ENCODE measurements at regions not wholly inside any gene's neighbourhood (a gene's known extent, or its start where the extent isn't known, plus 50 kb on each side); places are given as distances from the start of the nearest gene placed in this dataset.

DNA sequence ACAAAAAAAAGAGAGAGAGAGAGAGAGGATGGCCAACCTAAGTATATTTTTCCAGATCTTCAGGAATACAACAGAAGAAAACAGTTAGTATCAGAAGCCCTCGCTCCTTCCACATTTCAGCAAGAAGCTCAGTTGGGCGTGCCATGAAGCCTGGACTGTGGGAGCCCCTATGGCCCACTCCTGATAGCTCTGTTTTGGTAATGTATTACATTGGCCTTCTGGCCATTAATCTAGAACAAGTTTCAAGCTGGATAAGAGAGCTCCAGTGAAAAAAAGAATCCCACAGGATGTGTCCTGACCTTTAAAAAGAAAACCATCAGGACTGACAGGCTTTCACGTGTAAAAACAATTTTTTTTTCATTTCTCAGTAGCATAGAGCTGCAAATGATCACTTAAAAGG is 197.9 kb downstream of the ICOS start:
- H3K4me3 ChIP-seq (ENCODE audit: insufficient read depth, low read length, poor library complexity, severe bottlenecking), result no peak overlapping the region
- no peak overlapping the region for H2AFZ ChIP-seq (ENCODE audit: low read depth, low read length, severe bottlenecking)
- H4K20me1 ChIP-seq (ENCODE audit: low read depth, low read length), result no peaks in the 10 kb centered on the region
- H3K9me2 ChIP-seq (replicated peaks; ENCODE audit: insufficient read depth, low read length), result no peaks in the 10 kb centered on the region
- no peaks in the 10 kb centered on the region for H3K27me3 ChIP-seq (ENCODE audit: low read length)
- H3K27ac ChIP-seq (ENCODE audit: low read depth, low read length), result no peak overlapping the region
- H3K4me2 ChIP-seq (ENCODE audit: low read depth, low read length, poor library complexity, severe bottlenecking), result no peak overlapping the region
- H3K36me3 ChIP-seq (ENCODE audit: low read length), result no peaks in the 10 kb centered on the region
- H3K9ac ChIP-seq (ENCODE audit: low read length), result no peak overlapping the region
- no peaks in the 10 kb centered on the region for H3K79me2 ChIP-seq (ENCODE audit: insufficient read depth, low read length)
- H3F3A ChIP-seq (ENCODE audit: insufficient read depth), result no peaks in the 10 kb centered on the region
- no peaks in the 10 kb centered on the region for H3K9me3 ChIP-seq (ENCODE audit: insufficient read depth, low read length)
- TF ChIP-seq EZH2phosphoT487 (conservative IDR thresholded peaks at IDR 0.05; ENCODE audit: low read length) (no peak), CTCF (IDR thresholded peaks at IDR 0.05; ENCODE audit: insufficient read depth, low read length, poor library complexity, severe bottlenecking) (no peak)

DNA sequence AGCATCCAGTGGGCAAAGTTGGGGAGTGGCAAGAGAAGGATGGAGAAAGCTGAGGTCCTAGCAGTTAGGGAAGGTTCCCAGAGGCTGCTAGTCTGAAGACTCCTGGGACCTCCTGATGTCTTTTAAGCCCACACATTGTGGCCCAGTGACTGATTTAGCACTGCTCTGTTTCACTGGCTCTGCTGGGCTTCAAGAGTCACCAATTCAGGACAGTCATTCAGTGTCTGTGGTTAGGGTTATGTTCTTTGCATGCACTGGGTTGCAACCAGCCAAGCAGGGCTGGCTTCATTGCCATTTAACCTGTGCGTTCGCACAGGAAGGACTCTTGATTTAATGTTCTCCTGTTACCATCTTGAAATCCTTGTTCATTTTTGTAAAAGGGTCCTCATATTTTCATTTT is 199.2 kb downstream of the ICOS start:
- Histone ChIP-seq H3K27ac (ENCODE audit: low read depth, low read length) (no peak overlapping the region), H3K9ac (ENCODE audit: low read length) (no peak overlapping the region), H2AFZ (ENCODE audit: low read depth, low read length, severe bottlenecking) (no peak overlapping the region), H3K9me3 (ENCODE audit: insufficient read depth, low read length) (no peaks in the 10 kb centered on the region), H3K79me2 (ENCODE audit: insufficient read depth, low read length) (no peaks in the 10 kb centered on the region), H3K4me3 (ENCODE audit: insufficient read depth, low read length, poor library complexity, severe bottlenecking) (no peak overlapping the region), H3K4me2 (ENCODE audit: low read depth, low read length, poor library complexity, severe bottlenecking) (no peak overlapping the region), H3K27me3 (ENCODE audit: low read length) (no peaks in the 10 kb centered on the region), H3F3A (ENCODE audit: insufficient read depth) (no peaks in the 10 kb centered on the region), H3K9me2 (replicated peaks; ENCODE audit: insufficient read depth, low read length) (no peaks in the 10 kb centered on the region), H3K36me3 (ENCODE audit: low read length) (no peaks in the 10 kb centered on the region), H4K20me1 (ENCODE audit: low read depth, low read length) (no peaks in the 10 kb centered on the region)
- TF ChIP-seq CTCF (IDR thresholded peaks at IDR 0.05; ENCODE audit: insufficient read depth, low read length, poor library complexity, severe bottlenecking) (no peak), EZH2phosphoT487 (conservative IDR thresholded peaks at IDR 0.05; ENCODE audit: low read length) (no peak)

DNA sequence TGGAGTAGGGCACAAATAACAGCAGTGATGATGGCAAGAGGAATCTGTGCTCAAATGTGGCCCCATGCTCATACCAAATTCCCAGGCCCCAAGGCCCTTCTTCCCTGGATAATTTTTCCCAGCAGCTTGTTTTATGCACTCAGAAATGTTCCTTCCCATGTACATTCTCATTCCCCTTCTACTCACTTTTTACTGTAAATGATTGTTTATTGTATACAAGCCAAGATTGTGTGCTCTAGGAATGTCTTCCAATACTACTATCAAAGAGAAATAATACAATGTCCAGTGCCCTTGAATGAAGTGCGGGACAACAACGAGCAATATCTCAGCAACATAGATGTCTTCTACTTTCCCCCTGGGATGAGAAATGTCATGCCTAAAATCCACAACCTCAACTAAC is 201.6 kb downstream of the ICOS start:
- H3F3A ChIP-seq (ENCODE audit: insufficient read depth), result no peaks in the 10 kb centered on the region
- no peak overlapping the region for H3K9ac ChIP-seq (ENCODE audit: low read length)
- no peak overlapping the region for H2AFZ ChIP-seq (ENCODE audit: low read depth, low read length, severe bottlenecking)
- no peaks in the 10 kb centered on the region for H3K9me2 ChIP-seq (replicated peaks; ENCODE audit: insufficient read depth, low read length)
- TF ChIP-seq CTCF (IDR thresholded peaks at IDR 0.05; ENCODE audit: insufficient read depth, low read length, poor library complexity, severe bottlenecking), result no peak
- no peak for TF ChIP-seq EZH2phosphoT487 (conservative IDR thresholded peaks at IDR 0.05; ENCODE audit: low read length)
- no peaks in the 10 kb centered on the region for H4K20me1 ChIP-seq (ENCODE audit: low read depth, low read length)
- H3K36me3 ChIP-seq (ENCODE audit: low read length), result no peaks in the 10 kb centered on the region
- H3K4me3 ChIP-seq (ENCODE audit: insufficient read depth, low read length, poor library complexity, severe bottlenecking), result no peak overlapping the region
- H3K79me2 ChIP-seq (ENCODE audit: insufficient read depth, low read length), result no peaks in the 10 kb centered on the region
- no peak overlapping the region for H3K27ac ChIP-seq (ENCODE audit: low read depth, low read length)
- no peaks in the 10 kb centered on the region for H3K9me3 ChIP-seq (ENCODE audit: insufficient read depth, low read length)
- no peak overlapping the region for H3K4me2 ChIP-seq (ENCODE audit: low read depth, low read length, poor library complexity, severe bottlenecking)
- no peaks in the 10 kb centered on the region for H3K27me3 ChIP-seq (ENCODE audit: low read length)

GRCh38 chr2:204140246-204140645 is 203.7 kb downstream of the ICOS start:
- no peaks in the 10 kb centered on the region for H3K36me3 ChIP-seq (ENCODE audit: low read length)
- H3K9me2 ChIP-seq (replicated peaks; ENCODE audit: insufficient read depth, low read length), result no peaks in the 10 kb centered on the region
- H3K4me3 ChIP-seq (ENCODE audit: insufficient read depth, low read length, poor library complexity, severe bottlenecking), result no peak overlapping the region
- no peaks in the 10 kb centered on the region for H3K27me3 ChIP-seq (ENCODE audit: low read length)
- no peak overlapping the region for H3K27ac ChIP-seq (ENCODE audit: low read depth, low read length)
- H3K9ac ChIP-seq (ENCODE audit: low read length), result no peak overlapping the region
- H3F3A ChIP-seq (ENCODE audit: insufficient read depth), result no peaks in the 10 kb centered on the region
- H3K79me2 ChIP-seq (ENCODE audit: insufficient read depth, low read length), result no peaks in the 10 kb centered on the region
- no peaks in the 10 kb centered on the region for H4K20me1 ChIP-seq (ENCODE audit: low read depth, low read length)
- no peak overlapping the region for H3K4me2 ChIP-seq (ENCODE audit: low read depth, low read length, poor library complexity, severe bottlenecking)
- no peak overlapping the region for H2AFZ ChIP-seq (ENCODE audit: low read depth, low read length, severe bottlenecking)
- no peaks in the 10 kb centered on the region for H3K9me3 ChIP-seq (ENCODE audit: insufficient read depth, low read length)
- TF ChIP-seq EZH2phosphoT487 (conservative IDR thresholded peaks at IDR 0.05; ENCODE audit: low read length), result no peak
- TF ChIP-seq CTCF (IDR thresholded peaks at IDR 0.05; ENCODE audit: insufficient read depth, low read length, poor library complexity, severe bottlenecking), result no peak
